Fibroblast of the aortic adventitia (primary cell): ENCODE measurements at regions not wholly inside any gene's neighbourhood (a gene's known extent, or its start where the extent isn't known, plus 50 kb on each side); places are given as distances from the start of the nearest gene placed in this dataset.

ENCODE experiments used
- DNase-seq: peaks from one replicate; pipeline ENCODE4 v3.0.0-alpha.2; 2010; ENCODE audit warnings: low read depth
- H3K4me3 ChIP-seq: 2 replicates; pipeline ENCODE4 v1.5.1; 2011; ENCODE audit warnings: low read depth, mild to moderate bottlenecking, control low read depth, low read length, moderate library complexity
- TF ChIP-seq, protein P1 (sequence below): IDR thresholded peaks from 2 replicates; pipeline ENCODE4 v1.5.1; 2011; ENCODE audit warnings: mild to moderate bottlenecking, low read length, control low read depth, inconsistent platforms; ENCODE audit not compliant: insufficient read depth

DNA sequence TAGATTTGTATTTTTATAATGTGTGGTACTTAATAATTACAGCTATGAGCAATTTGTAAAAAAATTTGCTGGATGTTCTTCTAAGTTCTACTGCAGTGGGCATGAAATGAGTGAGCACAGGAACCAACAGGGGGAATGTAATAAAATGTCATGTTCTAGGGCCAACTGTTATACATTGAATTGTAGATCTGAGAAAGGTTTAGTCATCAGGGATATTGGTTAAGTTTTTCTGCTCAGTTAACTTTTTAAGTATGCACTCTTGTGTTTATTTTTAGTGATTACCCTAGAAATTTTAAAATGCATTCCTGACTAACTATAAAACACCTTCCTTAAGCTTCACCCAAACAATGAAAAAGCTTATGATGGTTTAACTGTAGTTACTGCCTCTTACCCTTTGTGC is 101.8 kb downstream of the CAND1 start:
- TF ChIP-seq, protein P1, sequence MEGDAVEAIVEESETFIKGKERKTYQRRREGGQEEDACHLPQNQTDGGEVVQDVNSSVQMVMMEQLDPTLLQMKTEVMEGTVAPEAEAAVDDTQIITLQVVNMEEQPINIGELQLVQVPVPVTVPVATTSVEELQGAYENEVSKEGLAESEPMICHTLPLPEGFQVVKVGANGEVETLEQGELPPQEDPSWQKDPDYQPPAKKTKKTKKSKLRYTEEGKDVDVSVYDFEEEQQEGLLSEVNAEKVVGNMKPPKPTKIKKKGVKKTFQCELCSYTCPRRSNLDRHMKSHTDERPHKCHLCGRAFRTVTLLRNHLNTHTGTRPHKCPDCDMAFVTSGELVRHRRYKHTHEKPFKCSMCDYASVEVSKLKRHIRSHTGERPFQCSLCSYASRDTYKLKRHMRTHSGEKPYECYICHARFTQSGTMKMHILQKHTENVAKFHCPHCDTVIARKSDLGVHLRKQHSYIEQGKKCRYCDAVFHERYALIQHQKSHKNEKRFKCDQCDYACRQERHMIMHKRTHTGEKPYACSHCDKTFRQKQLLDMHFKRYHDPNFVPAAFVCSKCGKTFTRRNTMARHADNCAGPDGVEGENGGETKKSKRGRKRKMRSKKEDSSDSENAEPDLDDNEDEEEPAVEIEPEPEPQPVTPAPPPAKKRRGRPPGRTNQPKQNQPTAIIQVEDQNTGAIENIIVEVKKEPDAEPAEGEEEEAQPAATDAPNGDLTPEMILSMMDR, result no peak
- no peak for DNase-seq
- H3K4me3 ChIP-seq, result no peak overlapping the region

DNA sequence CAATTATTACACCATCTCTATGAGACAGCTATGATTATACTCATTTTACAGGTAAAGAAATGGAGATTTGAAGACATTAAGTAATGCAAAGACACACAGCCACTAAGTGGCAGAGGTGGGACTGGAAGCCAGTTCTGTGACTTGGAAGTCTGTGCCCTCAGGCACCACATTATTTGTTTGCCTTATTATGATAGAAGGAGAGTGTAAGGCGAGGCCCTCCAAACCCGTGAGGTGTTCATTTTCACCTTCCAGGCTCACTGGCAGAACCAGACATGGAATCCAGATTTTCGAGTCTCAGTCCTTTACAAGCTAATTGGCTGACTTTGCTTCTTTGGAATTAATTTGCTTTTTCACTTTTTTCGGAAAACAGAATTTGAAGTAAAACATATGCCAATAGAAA is 107.9 kb downstream of the CAND1 start:
- TF ChIP-seq, protein P1, result no peak
- no peak for DNase-seq
- no peak overlapping the region for H3K4me3 ChIP-seq

DNA sequence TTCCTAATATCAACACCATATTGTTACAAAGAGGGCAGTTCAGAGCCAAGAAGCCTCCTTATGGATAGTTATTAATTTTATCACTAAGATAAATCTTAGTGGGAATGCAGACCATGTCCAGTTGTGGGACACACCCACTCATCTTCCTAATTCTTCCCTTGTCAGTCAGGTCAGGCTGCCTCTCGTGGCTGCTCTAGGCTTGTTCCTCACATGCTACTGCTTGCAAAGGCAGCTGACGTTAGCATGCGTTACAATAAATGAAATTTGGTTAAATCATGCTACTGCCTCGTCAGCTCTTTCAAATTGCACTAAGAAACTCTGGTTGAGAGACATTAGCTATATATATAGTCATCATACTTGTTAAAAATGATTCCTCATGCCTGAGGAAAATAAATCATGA is 108.4 kb downstream of the CAND1 start:
- no peak overlapping the region for H3K4me3 ChIP-seq
- TF ChIP-seq, protein P1, result no peak
- no peak for DNase-seq

DNA sequence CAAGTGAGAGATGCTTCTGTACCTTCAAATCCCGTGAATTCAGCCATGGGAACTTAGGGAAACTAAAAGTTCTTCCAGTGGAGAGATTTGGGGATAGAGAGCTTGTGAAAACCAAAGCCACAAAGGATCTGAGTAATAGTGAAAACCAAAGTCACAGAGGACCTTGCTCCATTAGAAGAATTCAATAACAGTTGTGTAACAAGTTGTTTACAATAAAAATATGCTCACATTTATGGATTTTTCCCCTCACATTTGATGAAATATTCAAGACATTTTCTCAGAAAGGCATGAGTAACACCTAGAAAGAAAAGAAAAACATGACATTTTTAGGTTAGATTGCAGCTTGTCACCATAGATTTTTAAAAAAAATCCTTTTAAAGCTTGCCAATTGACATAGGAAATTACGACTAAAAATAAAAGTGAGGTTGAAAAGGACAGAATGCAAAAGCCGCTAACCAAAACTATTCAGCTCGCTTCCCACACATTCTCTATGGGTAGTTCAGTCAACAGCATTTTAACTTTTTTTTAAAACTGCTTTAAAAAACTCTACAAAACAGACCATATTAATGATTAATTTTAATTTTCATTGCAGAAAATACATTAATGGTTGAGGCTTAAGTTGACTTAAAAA is 113.2 kb downstream of the CAND1 start:
- peak; percentile 8 for DNase-seq
- H3K4me3 ChIP-seq, result no peak overlapping the region
- TF ChIP-seq, protein P1, result no peak

DNA sequence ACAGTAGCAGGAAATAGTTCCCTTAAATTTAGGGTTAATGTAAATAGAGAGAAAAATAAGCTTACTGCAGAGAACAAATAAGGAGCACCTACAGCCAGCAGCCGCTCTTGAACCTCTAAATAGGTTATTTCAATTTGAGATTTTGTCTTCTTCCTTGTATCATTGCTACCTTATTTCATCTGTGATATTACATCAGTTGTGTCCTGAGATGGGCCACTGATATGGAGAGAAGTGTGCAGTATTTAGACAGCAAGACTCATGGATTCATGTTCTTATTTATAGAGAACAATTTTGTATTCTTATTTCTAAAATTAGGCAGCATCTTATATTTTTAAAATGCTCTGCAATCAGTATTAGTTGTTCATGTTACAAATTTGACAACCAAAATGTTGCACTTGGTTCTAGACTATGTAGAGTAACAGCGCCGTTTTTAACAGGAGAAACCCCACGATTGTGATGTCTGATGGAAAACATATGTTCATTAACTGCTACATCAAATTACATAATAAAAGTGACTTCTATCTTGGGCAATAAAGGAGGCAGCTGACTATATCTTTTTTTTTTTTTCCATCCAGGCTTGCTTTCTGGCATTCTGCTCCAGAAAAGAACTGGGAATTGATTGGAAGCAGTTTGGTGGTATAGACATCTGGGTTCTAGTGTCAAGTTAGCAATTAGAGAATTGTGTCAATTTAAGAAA is 117.9 kb downstream of the CAND1 start:
- H3K4me3 ChIP-seq, result no peak overlapping the region
- TF ChIP-seq, protein P1, result no peak
- no peak for DNase-seq

DNA sequence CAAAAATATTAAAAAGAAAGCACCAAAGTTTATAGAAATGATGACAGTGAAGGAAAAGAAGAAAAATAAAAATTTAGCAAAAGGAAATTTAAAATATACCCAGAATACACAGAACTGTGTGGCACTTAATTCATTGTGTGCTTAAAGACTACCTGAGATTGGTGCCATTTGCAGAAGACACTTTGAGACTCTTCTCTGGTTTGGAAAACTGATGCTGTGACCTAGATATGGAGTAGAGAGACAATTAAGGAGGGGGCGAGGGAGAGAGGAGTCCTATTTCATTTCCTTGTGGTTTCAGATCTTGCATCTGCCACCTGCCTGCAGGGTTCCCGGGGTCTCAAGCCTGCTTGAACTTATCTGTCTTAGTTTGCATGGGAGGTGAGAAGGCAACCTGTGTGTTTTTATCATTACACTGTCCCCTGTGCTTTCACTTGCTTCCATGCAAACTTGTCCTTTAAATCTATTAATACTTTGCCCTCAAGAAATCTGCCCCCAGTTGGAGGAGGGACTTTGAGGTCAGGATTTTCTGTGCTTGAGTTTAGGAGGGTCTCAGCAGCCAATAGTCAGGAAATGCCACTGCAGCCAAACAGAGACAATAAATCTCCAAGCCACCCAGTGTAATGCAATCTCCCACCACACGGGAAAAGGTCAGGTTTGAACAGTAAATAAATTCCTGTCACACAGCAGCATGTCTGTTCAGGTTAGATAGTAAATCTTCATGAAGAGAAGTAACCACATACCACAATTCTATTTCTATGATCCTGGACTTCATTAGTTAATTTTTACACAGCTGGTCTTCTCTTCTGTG is 119.4 kb downstream of the CAND1 start:
- DNase-seq, result no peak
- no peak overlapping the region for H3K4me3 ChIP-seq
- TF ChIP-seq, protein P1, result no peak
